K562 (cell line): ENCODE measurements at regions not wholly inside any gene's neighbourhood (a gene's known extent, or its start where the extent isn't known, plus 50 kb on each side); places are given as distances from the start of the nearest gene placed in this dataset.

Experiments used
- ATAC-seq: fragments of 200-7000 bp; cut with Tn5 transposase; 3 replicates; pipeline ENCODE4 v1.9.1; 2020; ENCODE audit warnings: moderate library complexity
- BruUV-seq: library from RNA; stranded (reverse); fragments of 400-500 nt; replicated peaks from 2 replicates; lab custom pipeline; 2021; lab: Mats Ljungman, UMichigan
- CTCF ChIA-PET: fragments of 300-600 bp; formaldehyde crosslinking; extraction: SDS; loops from one replicate; lab custom pipeline; 2021; ENCODE audit warnings: low intra/inter-chr PET ratio; lab: Yijun Ruan, JAX
- POLR2A ChIA-PET: fragments of 300-600, 350-650 bp; sonication (Branson Sonifier 250); formaldehyde crosslinking; extraction: SDS; loops from one replicate; lab custom pipeline; 2021; ENCODE audit warnings: antibody characterized with exemption, inconsistent platforms; lab: Yijun Ruan, JAX
- DNase-seq, 4 experiments: peaks; one replicate each; pipeline versions ENCODE4 v3.0.0 to v3.0.0-alpha.2; 2011 to 2018; ENCODE audit warnings: low spot score in 3 of 4, mixed read lengths in 3 of 4; ENCODE audit errors: extremely low read depth in 1 of 4
- FAIRE-seq: peaks from 2 replicates; lab custom pipeline; 2011; peaks lifted over from hg19 to GRCh38; lab: Jason Lieb, UNC
- H2AFZ ChIP-seq: 2 replicates; pipeline ENCODE4 v1.6.0; 2011; ENCODE audit warnings: low read depth, low read length, control low read depth, inconsistent platforms
- H3K27ac ChIP-seq: fragments of 200-600 bp; 3 replicates; pipeline ENCODE4 v1.8.0; 2011; ENCODE audit warnings: low read depth, mild to moderate bottlenecking, control low read depth, inconsistent platforms, low read length, moderate library complexity, mixed read lengths; ENCODE audit errors: extremely low read depth
- H3K27me3 ChIP-seq, 2 experiments: fragments of 300-600 bp in 1 of 2; 2 replicates in 1 of 2; 3 replicates in 1 of 2; pipeline versions ENCODE4 v1.6.0 to v1.8.0; 2011; ENCODE audit warnings: inconsistent platforms in 2 of 2, low read length in 2 of 2, mild to moderate bottlenecking in 1 of 2, mixed read lengths in 1 of 2, moderate library complexity in 1 of 2; ENCODE audit not compliant: control insufficient read depth in 2 of 2, insufficient read depth in 2 of 2
- H3K36me3 ChIP-seq: fragments of 300-600 bp; 3 replicates; pipeline ENCODE4 v1.8.0; 2011; ENCODE audit warnings: mild to moderate bottlenecking, low read length, inconsistent platforms; ENCODE audit not compliant: control insufficient read depth, insufficient read depth
- H3K4me1 ChIP-seq, 2 experiments: fragments of 200-600 bp in 1 of 2; replicated peaks in 1 of 2; 2 replicates in 1 of 2; 3 replicates in 1 of 2; pipeline versions ENCODE4 v1.5.1 to v1.8.0; 2011; ENCODE audit warnings: inconsistent platforms in 2 of 2, low read length in 2 of 2, mild to moderate bottlenecking in 1 of 2, mixed read lengths in 1 of 2, moderate library complexity in 1 of 2; ENCODE audit not compliant: control insufficient read depth in 2 of 2, insufficient read depth in 2 of 2
- H3K4me2 ChIP-seq: 2 replicates; pipeline ENCODE4 v1.6.1; 2011; ENCODE audit warnings: low read length, control low read depth, inconsistent platforms, mixed read lengths; ENCODE audit not compliant: insufficient read depth
- H3K4me3 ChIP-seq: fragments of 200-600 bp; sonication (generic), shearing (Covaris generic); 2 replicates; pipeline ENCODE4 v1.5.1; 2016; ENCODE audit warnings: control low read depth, inconsistent platforms
- H3K79me2 ChIP-seq: fragments of 200-600 bp; 3 replicates; pipeline ENCODE4 v1.8.0; 2011; ENCODE audit warnings: low read length, inconsistent platforms; ENCODE audit not compliant: control insufficient read depth, insufficient read depth
- H3K9ac ChIP-seq, 2 experiments: 2 replicates each; pipeline versions ENCODE4 v1.6.0 to v1.6.1; 2011; ENCODE audit warnings: low read depth in 2 of 2, low read length in 2 of 2, control low read depth in 1 of 2, inconsistent platforms in 1 of 2, mild to moderate bottlenecking in 1 of 2, mixed read lengths in 1 of 2; ENCODE audit not compliant: insufficient read depth in 1 of 2
- H3K9me1 ChIP-seq: one replicate; pipeline ENCODE4 v1.6.0; 2011; ENCODE audit warnings: inconsistent platforms, mild to moderate bottlenecking, low read length, moderate library complexity; ENCODE audit not compliant: control insufficient read depth, insufficient read depth
- H3K9me3 ChIP-seq: replicated peaks from 2 replicates; pipeline ENCODE4 v1.5.1; 2011; ENCODE audit warnings: low read depth, low read length, inconsistent platforms; ENCODE audit not compliant: control insufficient read depth, insufficient read depth
- H4K20me1 ChIP-seq: replicated peaks from 2 replicates; pipeline ENCODE4 v1.6.1; 2011; ENCODE audit warnings: low read length, inconsistent platforms, mixed read lengths; ENCODE audit not compliant: control insufficient read depth, insufficient read depth
- ATF6 ChIP-seq: sonication (generic); formaldehyde crosslinking; IDR thresholded peaks from 2 replicates; pipeline ENCODE4 v1.4.0; 2020; ENCODE audit warnings: mild to moderate bottlenecking, missing genetic modification reagents
- CC2D1A ChIP-seq: fragments of 450-650 bp; IDR thresholded peaks from 2 replicates; pipeline ENCODE4 v1.6.1; 2017; ENCODE audit warnings: mild to moderate bottlenecking
- ELF2 ChIP-seq: fragments of 250-450 bp; sonication (Bioruptor Pico); IDR thresholded peaks from 2 replicates; pipeline ENCODE4 v1.5.0; 2021; ENCODE audit warnings: mild to moderate bottlenecking
- KDM5B ChIP-seq: fragments of 200-600 bp; sonication (generic); IDR thresholded peaks from 2 replicates; pipeline ENCODE4 v1.6.1; 2012; ENCODE audit warnings: low read depth, mild to moderate bottlenecking, moderate library complexity, low read length, control low read depth, inconsistent platforms; ENCODE audit not compliant: insufficient replicate concordance
- MYNN ChIP-seq, 2 experiments: sonication (generic); formaldehyde crosslinking in 1 of 2; IDR thresholded peaks; 2 replicates each; pipeline versions ENCODE4 v1.5.0 to v1.6.1; 2016 to 2020; ENCODE audit warnings: antibody characterized with exemption in 1 of 2, missing genetic modification reagents in 1 of 2
- SNIP1 ChIP-seq: fragments of 450-650 bp; IDR thresholded peaks from 2 replicates; pipeline ENCODE4 v1.7.1; 2017; ENCODE audit warnings: low read depth, mild to moderate bottlenecking
- SUPT5H ChIP-seq: fragments of 450-650 bp; IDR thresholded peaks from 2 replicates; pipeline ENCODE4 v1.6.1; 2016
- ZNF561 ChIP-seq: fragments of 450-650 bp; formaldehyde crosslinking; conservative IDR thresholded peaks from 2 replicates; pipeline ENCODE4 v1.4.0; 2020; ENCODE audit warnings: mild to moderate bottlenecking, moderate library complexity
- WGBS: fragments of 100-300 bp; shearing (Covaris generic); methylation state at CpG from one replicate; pipeline ENCODE4 v1.1.6; 2016; ENCODE audit warnings: low coverage, mixed read lengths; ENCODE audit not compliant: insufficient coverage; ENCODE audit errors: missing lambda C conversion rate; 5-methylcytosine and 5-hydroxymethylcytosine counted together
- in situ Hi-C: fragments of 300-500 bp; cut with MboI; formaldehyde crosslinking; loops from 4 replicates; pipeline ENCODE4 v1.15.0; 2018; ENCODE audit warnings: inconsistent platforms, mixed read lengths
- intact Hi-C: fragments of 100-400 bp; cut with micrococcal nuclease; formaldehyde crosslinking; loops from 2 replicates; pipeline ENCODE4 v1.14.2; 2022
- TF ChIP-seq, protein P1 (sequence below): fragments of 450-650 bp; IDR thresholded peaks from 2 replicates; pipeline ENCODE4 v1.6.1; 2016; ENCODE audit warnings: low read depth

DNA sequence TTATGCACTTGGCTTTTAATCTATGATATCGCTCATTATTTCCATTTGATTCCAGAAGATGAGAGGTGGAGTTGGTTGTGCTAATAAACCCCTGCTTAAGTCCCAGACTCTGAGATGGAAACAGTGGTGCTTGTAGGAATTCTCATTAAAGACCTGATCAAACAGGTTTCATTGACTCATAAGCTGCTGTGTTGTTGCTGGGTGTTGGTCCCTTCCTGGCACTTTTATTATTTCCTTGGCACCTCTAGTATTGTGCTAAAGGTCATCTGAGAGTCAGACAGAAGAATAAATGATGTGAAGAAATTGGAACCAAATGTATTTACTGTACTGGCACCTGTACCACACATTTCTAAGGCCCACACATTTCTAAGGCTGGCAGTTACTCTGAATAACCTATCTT lies 544.7 kb upstream of the NR3C2 start:
- no TSS peak for BruUV-seq
- H3K36me3 ChIP-seq, result no peaks in the 10 kb centered on the region
- H2AFZ ChIP-seq, result no peak overlapping the region
- H4K20me1 ChIP-seq, result no peaks in the 10 kb centered on the region
- H3K4me2 ChIP-seq, result no peak overlapping the region
- no peaks in the 10 kb centered on the region for H3K4me1 ChIP-seq
- H3K79me2 ChIP-seq, result no peaks in the 10 kb centered on the region
- ATAC-seq, result no peak
- CTCF ChIA-PET, result no interaction called here
- no peak overlapping the region for H3K9ac ChIP-seq
- H3K9me3 ChIP-seq, result no peaks in the 10 kb centered on the region; the same call in 1 of the 2 replicates
- intact Hi-C loops (no loop called here), in situ Hi-C loops (no loop called here)
- no peak for DNase-seq
- no peak for FAIRE-seq
- no peaks in the 10 kb centered on the region for H3K9me1 ChIP-seq
- WGBS, result 0% methylated on average over 1 of the region's 1 CpG
- no peaks in the 10 kb centered on the region for H3K27me3 ChIP-seq
- POLR2A ChIA-PET, result no interaction called here
- no peak overlapping the region for H3K4me3 ChIP-seq
- no peak overlapping the region for H3K27ac ChIP-seq
- no peak for TF ChIP-seq CC2D1A
- no peak for TF ChIP-seq MYNN (IDR thresholded peaks at IDR 0.05)
- no peak for TF ChIP-seq MYNN (CRISPR knock-in tag; IDR thresholded peaks at IDR 0.05)
- no peak for TF ChIP-seq SNIP1
- no peak for TF ChIP-seq SUPT5H
- TF ChIP-seq ZNF561, result no peak
- TF ChIP-seq KDM5B, result no peak
- TF ChIP-seq ATF6 (CRISPR knock-in tag), result no peak
- TF ChIP-seq ELF2, result no peak
- TF ChIP-seq, protein P1, sequence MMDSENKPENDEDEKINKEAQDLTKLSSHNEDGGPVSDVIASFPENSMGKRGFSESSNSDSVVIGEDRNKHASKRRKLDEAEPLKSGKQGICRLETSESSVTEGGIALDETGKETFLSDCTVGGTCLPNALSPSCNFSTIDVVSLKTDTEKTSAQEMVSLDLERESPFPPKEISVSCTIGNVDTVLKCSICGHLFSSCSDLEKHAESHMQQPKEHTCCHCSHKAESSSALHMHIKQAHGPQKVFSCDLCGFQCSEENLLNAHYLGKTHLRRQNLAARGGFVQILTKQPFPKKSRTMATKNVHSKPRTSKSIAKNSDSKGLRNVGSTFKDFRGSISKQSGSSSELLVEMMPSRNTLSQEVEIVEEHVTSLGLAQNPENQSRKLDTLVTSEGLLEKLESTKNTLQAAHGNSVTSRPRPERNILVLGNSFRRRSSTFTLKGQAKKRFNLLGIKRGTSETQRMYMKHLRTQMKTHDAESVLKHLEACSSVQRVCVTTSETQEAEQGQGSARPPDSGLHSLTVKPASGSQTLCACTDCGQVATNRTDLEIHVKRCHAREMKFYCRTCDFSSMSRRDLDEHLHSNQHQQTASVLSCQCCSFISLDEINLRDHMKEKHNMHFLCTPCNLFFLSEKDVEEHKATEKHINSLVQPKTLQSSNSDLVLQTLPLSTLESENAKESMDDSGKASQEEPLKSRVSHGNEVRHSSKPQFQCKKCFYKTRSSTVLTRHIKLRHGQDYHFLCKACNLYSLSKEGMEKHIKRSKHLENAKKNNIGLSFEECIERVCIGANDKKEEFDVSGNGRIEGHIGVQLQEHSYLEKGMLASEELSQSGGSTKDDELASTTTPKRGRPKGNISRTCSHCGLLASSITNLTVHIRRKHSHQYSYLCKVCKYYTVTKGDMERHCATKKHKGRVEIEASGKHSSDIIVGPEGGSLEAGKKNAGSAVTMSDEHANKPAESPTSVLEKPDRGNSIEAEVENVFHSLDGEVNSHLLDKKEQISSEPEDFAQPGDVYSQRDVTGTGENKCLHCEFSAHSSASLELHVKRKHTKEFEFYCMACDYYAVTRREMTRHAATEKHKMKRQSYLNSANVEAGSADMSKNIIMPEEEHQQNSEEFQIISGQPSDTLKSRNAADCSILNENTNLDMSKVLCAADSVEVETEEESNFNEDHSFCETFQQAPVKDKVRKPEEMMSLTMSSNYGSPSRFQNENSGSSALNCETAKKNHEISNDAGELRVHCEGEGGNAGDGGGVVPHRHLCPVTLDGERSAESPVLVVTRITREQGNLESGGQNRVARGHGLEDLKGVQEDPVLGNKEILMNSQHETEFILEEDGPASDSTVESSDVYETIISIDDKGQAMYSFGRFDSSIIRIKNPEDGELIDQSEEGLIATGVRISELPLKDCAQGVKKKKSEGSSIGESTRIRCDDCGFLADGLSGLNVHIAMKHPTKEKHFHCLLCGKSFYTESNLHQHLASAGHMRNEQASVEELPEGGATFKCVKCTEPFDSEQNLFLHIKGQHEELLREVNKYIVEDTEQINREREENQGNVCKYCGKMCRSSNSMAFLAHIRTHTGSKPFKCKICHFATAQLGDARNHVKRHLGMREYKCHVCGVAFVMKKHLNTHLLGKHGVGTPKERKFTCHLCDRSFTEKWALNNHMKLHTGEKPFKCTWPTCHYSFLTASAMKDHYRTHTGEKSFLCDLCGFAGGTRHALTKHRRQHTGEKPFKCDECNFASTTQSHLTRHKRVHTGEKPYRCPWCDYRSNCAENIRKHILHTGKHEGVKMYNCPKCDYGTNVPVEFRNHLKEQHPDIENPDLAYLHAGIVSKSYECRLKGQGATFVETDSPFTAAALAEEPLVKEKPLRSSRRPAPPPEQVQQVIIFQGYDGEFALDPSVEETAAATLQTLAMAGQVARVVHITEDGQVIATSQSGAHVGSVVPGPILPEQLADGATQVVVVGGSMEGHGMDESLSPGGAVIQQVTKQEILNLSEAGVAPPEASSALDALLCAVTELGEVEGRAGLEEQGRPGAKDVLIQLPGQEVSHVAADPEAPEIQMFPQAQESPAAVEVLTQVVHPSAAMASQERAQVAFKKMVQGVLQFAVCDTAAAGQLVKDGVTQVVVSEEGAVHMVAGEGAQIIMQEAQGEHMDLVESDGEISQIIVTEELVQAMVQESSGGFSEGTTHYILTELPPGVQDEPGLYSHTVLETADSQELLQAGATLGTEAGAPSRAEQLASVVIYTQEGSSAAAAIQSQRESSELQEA, result no peak
